ENCODE measurements at regions not wholly inside any gene's neighbourhood (a gene's known extent, or its start where the extent isn't known, plus 50 kb on each side); places are given as distances from the start of the nearest gene placed in this dataset.

- TF ChIP-seq CTCF (conservative IDR thresholded peaks at IDR 0.05 in 1 of 2, IDR thresholded peaks at IDR 0.05 in 1 of 2; ENCODE audit: extremely low read depth in 1 of 2, insufficient read depth in 1 of 2, low read depth in 1 of 2, low read length in 2 of 2) = no peak
- no peak for TF ChIP-seq EZH2 (IDR thresholded peaks at IDR 0.05; ENCODE audit: borderline replicate concordance, low read length)
Measured at GRCh38 chr21:28828981-28829380, 163.7 kb downstream of the LTN1 start.
